Breast epithelium (tissue), 3 donors: ENCODE measurements at regions not wholly inside any gene's neighbourhood (a gene's known extent, or its start where the extent isn't known, plus 50 kb on each side); places are given as distances from the start of the nearest gene placed in this dataset.

Experiments used
- POLR2A ChIP-seq: fragments of 450-650 bp; IDR thresholded peaks from one replicate; pipeline ENCODE4 v1.6.1; 2016; ENCODE audit warnings: antibody characterized with exemption, mild to moderate bottlenecking, moderate library complexity
- POLR2AphosphoS5 ChIP-seq, 3 donors: sonication (generic); formaldehyde crosslinking; IDR thresholded peaks; one replicate each; pipeline ENCODE4 v1.6.1; 2017; ENCODE audit warnings: antibody characterized with exemption in 3 of 3
- TF ChIP-seq, protein P1 (sequence below), 3 donors: fragments of 450-650 bp; IDR thresholded peaks; one replicate each; pipeline ENCODE4 v1.5.1; 2016 to 2017; ENCODE audit warnings: antibody characterized with exemption in 3 of 3, mild to moderate bottlenecking in 3 of 3, moderate library complexity in 3 of 3

- TF ChIP-seq, protein P1, sequence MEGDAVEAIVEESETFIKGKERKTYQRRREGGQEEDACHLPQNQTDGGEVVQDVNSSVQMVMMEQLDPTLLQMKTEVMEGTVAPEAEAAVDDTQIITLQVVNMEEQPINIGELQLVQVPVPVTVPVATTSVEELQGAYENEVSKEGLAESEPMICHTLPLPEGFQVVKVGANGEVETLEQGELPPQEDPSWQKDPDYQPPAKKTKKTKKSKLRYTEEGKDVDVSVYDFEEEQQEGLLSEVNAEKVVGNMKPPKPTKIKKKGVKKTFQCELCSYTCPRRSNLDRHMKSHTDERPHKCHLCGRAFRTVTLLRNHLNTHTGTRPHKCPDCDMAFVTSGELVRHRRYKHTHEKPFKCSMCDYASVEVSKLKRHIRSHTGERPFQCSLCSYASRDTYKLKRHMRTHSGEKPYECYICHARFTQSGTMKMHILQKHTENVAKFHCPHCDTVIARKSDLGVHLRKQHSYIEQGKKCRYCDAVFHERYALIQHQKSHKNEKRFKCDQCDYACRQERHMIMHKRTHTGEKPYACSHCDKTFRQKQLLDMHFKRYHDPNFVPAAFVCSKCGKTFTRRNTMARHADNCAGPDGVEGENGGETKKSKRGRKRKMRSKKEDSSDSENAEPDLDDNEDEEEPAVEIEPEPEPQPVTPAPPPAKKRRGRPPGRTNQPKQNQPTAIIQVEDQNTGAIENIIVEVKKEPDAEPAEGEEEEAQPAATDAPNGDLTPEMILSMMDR (IDR thresholded peaks at IDR 0.05) = no peak
- no peak for TF ChIP-seq POLR2A
- no peak for TF ChIP-seq POLR2AphosphoS5 (IDR thresholded peaks at IDR 0.05)
Observed at GRCh38 chr4:107391630-107392028, 328.4 kb downstream of the PAPSS1 start.
